HepG2 (cell line): ENCODE measurements at regions not wholly inside any gene's neighbourhood (a gene's known extent, or its start where the extent isn't known, plus 50 kb on each side); places are given as distances from the start of the nearest gene placed in this dataset.

ENCODE experiments used
- ATAC-seq: fragments of 200-7000 bp; cut with Tn5 transposase; 3 replicates; pipeline ENCODE4 v1.9.1; 2020; ENCODE audit warnings: mild to moderate bottlenecking, moderate library complexity
- BruUV-seq: library from RNA; stranded (reverse); fragments of 400-500 nt; replicated peaks from 2 replicates; lab custom pipeline; 2021; lab: Mats Ljungman, UMichigan
- CTCF ChIA-PET: fragments of 300-600 bp; formaldehyde crosslinking; extraction: SDS; loops from one replicate; lab custom pipeline; 2021; ENCODE audit warnings: low total read pairs, inconsistent platforms, low intra/inter-chr PET ratio; lab: Yijun Ruan, JAX
- POLR2A ChIA-PET: fragments of 350-600 bp; sonication (Branson Sonifier 250); formaldehyde crosslinking; loops from one replicate; lab custom pipeline; 2020; ENCODE audit warnings: antibody characterized with exemption, inconsistent platforms; lab: Yijun Ruan, JAX
- DNase-seq: peaks from one replicate; pipeline ENCODE4 v3.0.0-alpha.2; 2015; ENCODE audit warnings: low spot score
- FAIRE-seq: peaks from 3 replicates; lab custom pipeline; 2011; peaks lifted over from hg19 to GRCh38; lab: Jason Lieb, UNC
- H2AFZ ChIP-seq: one replicate; pipeline ENCODE4 v1.6.1; 2011; ENCODE audit warnings: low read length, inconsistent platforms
- H3K27ac ChIP-seq: fragments of 300-600 bp; 3 replicates; pipeline ENCODE4 v1.8.0; 2011; ENCODE audit warnings: mixed run types, mild to moderate bottlenecking, mixed read lengths, low read length, inconsistent platforms; ENCODE audit not compliant: insufficient read depth; ENCODE audit errors: extremely low read length
- H3K27me3 ChIP-seq, 2 experiments: fragments of 200-600 bp in 1 of 2; 2 replicates in 1 of 2; 3 replicates in 1 of 2; pipeline versions ENCODE4 v1.6.0 to v1.8.0; 2011; ENCODE audit warnings: low read length in 2 of 2, mild to moderate bottlenecking in 2 of 2, moderate library complexity in 2 of 2, inconsistent platforms in 1 of 2; ENCODE audit not compliant: insufficient read depth in 2 of 2, control insufficient read depth in 1 of 2
- H3K36me3 ChIP-seq, 2 experiments: fragments of 200-600 bp in 1 of 2; replicated peaks in 1 of 2; 2 replicates in 1 of 2; 3 replicates in 1 of 2; pipeline versions ENCODE4 v1.5.1 to v1.8.0; 2011; ENCODE audit warnings: low read length in 2 of 2, inconsistent platforms in 1 of 2; ENCODE audit not compliant: insufficient read depth in 2 of 2, control insufficient read depth in 1 of 2
- H3K4me1 ChIP-seq: 2 replicates; pipeline ENCODE4 v1.5.1; 2012; ENCODE audit warnings: low read length, inconsistent platforms; ENCODE audit not compliant: insufficient read depth
- H3K4me2 ChIP-seq: 2 replicates; pipeline ENCODE4 v1.6.0; 2011; ENCODE audit warnings: low read depth, low read length, inconsistent platforms
- H3K4me3 ChIP-seq, 3 experiments: fragments of 200-600 bp in 1 of 3; sonication (generic), shearing (Covaris generic) in 1 of 3; replicated peaks in 1 of 3; 2 replicates each; pipeline ENCODE4 v1.5.1; 2011 to 2016; ENCODE audit warnings: low read length in 3 of 3, inconsistent platforms in 2 of 3, low read depth in 2 of 3, mild to moderate bottlenecking in 2 of 3, control low read depth in 1 of 3, mixed read lengths in 1 of 3; ENCODE audit not compliant: insufficient read depth in 1 of 3
- H3K79me2 ChIP-seq: one replicate; pipeline ENCODE4 v1.6.1; 2011; ENCODE audit warnings: low read length, inconsistent platforms; ENCODE audit not compliant: insufficient read depth
- H3K9ac ChIP-seq: 2 replicates; pipeline ENCODE4 v1.6.0; 2011; ENCODE audit warnings: mild to moderate bottlenecking, low read depth, low read length, inconsistent platforms; ENCODE audit not compliant: insufficient read depth
- H3K9me3 ChIP-seq: 2 replicates; pipeline ENCODE4 v1.5.1; 2012; ENCODE audit warnings: mild to moderate bottlenecking, low read length
- H4K20me1 ChIP-seq: 2 replicates; pipeline ENCODE4 v1.6.0; 2011; ENCODE audit warnings: inconsistent platforms, mild to moderate bottlenecking, low read length, moderate library complexity; ENCODE audit not compliant: insufficient read depth
- CAMTA2 ChIP-seq: sonication (generic); formaldehyde crosslinking; IDR thresholded peaks from 2 replicates; pipeline ENCODE4 v1.4.0; 2020; ENCODE audit warnings: mild to moderate bottlenecking, missing genetic modification reagents, borderline replicate concordance
- HIVEP1 ChIP-seq: sonication (generic); formaldehyde crosslinking; IDR thresholded peaks from 2 replicates; pipeline ENCODE4 v1.4.0; 2020; ENCODE audit warnings: mild to moderate bottlenecking, missing genetic modification reagents
- HNF4G ChIP-seq, 2 experiments: sonication (generic) in 1 of 2; formaldehyde crosslinking in 1 of 2; IDR thresholded peaks; 2 replicates each; pipeline versions ENCODE4 v1.4.0 to v1.6.1; 2011 to 2020; ENCODE audit warnings: borderline replicate concordance in 2 of 2, low read depth in 2 of 2, mild to moderate bottlenecking in 2 of 2, low read length in 1 of 2, missing genetic modification reagents in 1 of 2, moderate library complexity in 1 of 2
- IRF2 ChIP-seq: IDR thresholded peaks from 2 replicates; pipeline ENCODE4 v1.6.1; 2018; ENCODE audit warnings: missing genetic modification reagents, missing compliant biosample characterization
- MAFF ChIP-seq: IDR thresholded peaks from 2 replicates; pipeline ENCODE4 v1.6.1; 2011; ENCODE audit warnings: low read depth, low read length, improper control_type of control experiment
- MAFK ChIP-seq, 2 experiments: IDR thresholded peaks in 1 of 2; conservative IDR thresholded peaks in 1 of 2; 2 replicates each; pipeline ENCODE4 v1.6.1; 2011; ENCODE audit warnings: improper control_type of control experiment in 2 of 2, low read length in 2 of 2
- MED8 ChIP-seq: sonication (generic); formaldehyde crosslinking; IDR thresholded peaks from 2 replicates; pipeline ENCODE4 v1.8.1; 2023; ENCODE audit warnings: mild to moderate bottlenecking, missing genetic modification reagents; ENCODE audit not compliant: insufficient replicate concordance
- MLX ChIP-seq: IDR thresholded peaks from 2 replicates; pipeline ENCODE4 v1.6.1; 2016
- TFAP4 ChIP-seq: sonication (generic); IDR thresholded peaks from 2 replicates; pipeline ENCODE4 v1.6.1; 2016; ENCODE audit warnings: low read depth, borderline replicate concordance
- ZBTB25 ChIP-seq: IDR thresholded peaks from 2 replicates; pipeline ENCODE4 v1.6.1; 2018; ENCODE audit warnings: missing genetic modification reagents
- ZNF33A ChIP-seq: sonication (generic); formaldehyde crosslinking; IDR thresholded peaks from 2 replicates; pipeline ENCODE4 v1.5.1; 2020; ENCODE audit warnings: missing genetic modification reagents, mild to moderate bottlenecking, moderate library complexity, borderline replicate concordance
- ZNF468 ChIP-seq: sonication (generic); formaldehyde crosslinking; IDR thresholded peaks from 2 replicates; pipeline ENCODE4 v1.8.0; 2022; ENCODE audit warnings: mild to moderate bottlenecking, moderate library complexity, missing genetic modification reagents
- ZNF496 ChIP-seq: sonication (generic); formaldehyde crosslinking; IDR thresholded peaks from 2 replicates; pipeline ENCODE4 v1.8.1; 2023; ENCODE audit warnings: mild to moderate bottlenecking, moderate library complexity, missing genetic modification reagents; ENCODE audit not compliant: insufficient replicate concordance
- ZNF556 ChIP-seq: sonication (generic); formaldehyde crosslinking; IDR thresholded peaks from 2 replicates; pipeline ENCODE4 v1.4.0; 2020; ENCODE audit warnings: mild to moderate bottlenecking, missing genetic modification reagents, borderline replicate concordance
- ZNF629 ChIP-seq: sonication (generic); formaldehyde crosslinking; conservative IDR thresholded peaks from 2 replicates; pipeline ENCODE4 v1.5.0; 2020; ENCODE audit warnings: missing genetic modification reagents
- ZSCAN29 ChIP-seq: sonication (generic); formaldehyde crosslinking; conservative IDR thresholded peaks from 2 replicates; pipeline ENCODE4 v1.4.0; 2020; ENCODE audit warnings: mild to moderate bottlenecking, missing genetic modification reagents
- WGBS: methylation state at CpG from one replicate; pipeline ENCODE4 v1.1.6; 2017; ENCODE audit warnings: low lambda C conversion rate; 5-methylcytosine and 5-hydroxymethylcytosine counted together
- in situ Hi-C: cut with HindIII; loops from 2 replicates; pipeline ENCODE4 v1.10.0; 2017; ENCODE audit warnings: low pct_unique_long_range_greater_than_20kb; ENCODE audit not compliant: extremely low pct_ligation_motif_present
- intact Hi-C: fragments of 100-400 bp; cut with micrococcal nuclease; formaldehyde crosslinking; loops from one replicate; pipeline ENCODE4 v1.10.0; 2022; ENCODE audit not compliant: unreplicated experiment
- TF ChIP-seq, protein P1 (sequence below): fragments of 450-650 bp; IDR thresholded peaks from 2 replicates; pipeline ENCODE4 v1.6.1; 2017

DNA sequence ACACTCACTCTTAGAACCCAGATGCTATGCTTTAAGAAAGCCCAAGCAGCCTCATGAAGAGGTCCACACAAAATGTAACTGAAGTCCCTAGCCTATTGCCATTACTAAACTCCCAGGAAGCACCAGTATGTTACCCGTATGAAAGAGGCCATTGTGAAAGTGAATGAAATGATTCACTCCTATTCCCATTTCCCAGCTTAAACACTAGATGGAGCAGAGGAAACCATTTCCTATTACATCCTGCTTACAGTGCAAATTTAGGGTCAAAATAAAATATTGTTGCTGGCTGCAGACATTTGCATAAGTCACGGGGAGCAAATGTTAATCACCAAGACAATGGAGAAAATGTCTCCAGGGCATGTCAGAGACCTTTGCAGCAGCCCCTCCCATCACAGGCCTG is 989.7 kb upstream of the CRIM1 start:
- H3K36me3 ChIP-seq, result no peaks in the 10 kb centered on the region
- H3K9me3 ChIP-seq, result peaks cover 35% of the 10 kb centered on the region
- no peak for TF ChIP-seq MED8 (CRISPR knock-in tag)
- no peak for TF ChIP-seq MLX
- no peak for TF ChIP-seq ZNF629
- no peak for TF ChIP-seq IRF2
- TF ChIP-seq MAFK (conservative IDR thresholded peaks at IDR 0.05 in 1 of 2, IDR thresholded peaks at IDR 0.05 in 1 of 2; ENCODE audit: low read length in 2 of 2), result peak; percentile 29 to 34; a peak in 2 of 4 replicates
- TF ChIP-seq ZNF33A (CRISPR knock-in tag), result no peak
- no peak for TF ChIP-seq HIVEP1 (CRISPR knock-in tag)
- 0 out of 2 replicates have a peak, but pooled peaks have one; percentile 2 for TF ChIP-seq MAFF
- no peak for TF ChIP-seq ZNF468 (CRISPR knock-in tag)
- H4K20me1 ChIP-seq, result no peaks in the 10 kb centered on the region
- no peak overlapping the region for H3K9ac ChIP-seq
- no peak overlapping the region for H2AFZ ChIP-seq
- no peaks in the 10 kb centered on the region for H3K79me2 ChIP-seq
- POLR2A ChIA-PET, result no interaction called here
- BruUV-seq, result no TSS peak
- ATAC-seq, result no peak
- H3K27me3 ChIP-seq, result no peaks in the 10 kb centered on the region
- H3K4me2 ChIP-seq, result no peak overlapping the region
- in situ Hi-C loops, result no loop called here
- 6% methylated on average over 2 of the region's 2 CpGs for WGBS
- H3K4me3 ChIP-seq, result no peak overlapping the region
- no peak overlapping the region for H3K27ac ChIP-seq
- no peaks in the 10 kb centered on the region for H3K4me1 ChIP-seq
- FAIRE-seq, result no peak
- no peak for DNase-seq
- intact Hi-C loops, result no loop called here
- CTCF ChIA-PET, result no interaction called here

DNA sequence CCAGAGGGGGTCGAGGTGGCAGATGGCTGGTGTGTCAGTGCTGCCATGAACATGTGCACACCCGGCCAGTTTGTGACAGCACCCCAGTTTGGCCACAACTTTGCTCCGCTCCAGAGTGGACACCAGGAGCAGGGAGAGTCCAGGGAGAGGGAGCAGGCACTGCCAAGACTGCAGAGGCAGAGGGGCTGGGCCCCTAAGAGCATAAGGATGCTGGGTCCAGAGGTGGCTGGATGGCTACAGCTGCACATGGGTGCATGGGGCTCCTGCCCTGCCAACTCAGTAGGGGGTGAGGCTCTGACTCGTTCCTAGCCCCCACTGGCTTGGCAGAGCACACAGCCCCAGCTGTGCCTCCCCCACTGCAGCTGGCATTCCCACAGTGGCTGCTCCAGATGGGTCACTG is 999.2 kb upstream of the CRIM1 start:
- ChIA-PET CTCF (no interaction called here), POLR2A (no interaction called here)
- Histone ChIP-seq H3K9ac (no peak overlapping the region), H3K4me3 (no peak overlapping the region), H3K79me2 (no peaks in the 10 kb centered on the region), H3K27me3 (no peaks in the 10 kb centered on the region; a peak in 1 of 5 replicates), H3K4me2 (no peak overlapping the region), H3K27ac (no peak overlapping the region), H3K36me3 (no peaks in the 10 kb centered on the region), H4K20me1 (no peaks in the 10 kb centered on the region), H3K9me3 (peaks cover 52% of the 10 kb centered on the region), H3K4me1 (no peaks in the 10 kb centered on the region), H2AFZ (no peak overlapping the region)
- intact Hi-C loops (no loop called here), in situ Hi-C loops (no loop called here)
- no peak for DNase-seq
- 14% methylated on average over 1 of the region's 4 CpGs for WGBS
- FAIRE-seq, result no peak
- no peak for ATAC-seq
- no TSS peak for BruUV-seq
- TF ChIP-seq HNF4G (IDR thresholded peaks at IDR 0.05; ENCODE audit: borderline replicate concordance, low read depth, low read length) (no peak), HNF4G (CRISPR knock-in tag; IDR thresholded peaks at IDR 0.05; ENCODE audit: borderline replicate concordance, low read depth) (no peak), ZNF496 (no peak), ZBTB25 (no peak), CAMTA2 (CRISPR knock-in tag) (no peak), TFAP4 (no peak), ZNF556 (no peak), ZSCAN29 (no peak)
- TF ChIP-seq, protein P1, sequence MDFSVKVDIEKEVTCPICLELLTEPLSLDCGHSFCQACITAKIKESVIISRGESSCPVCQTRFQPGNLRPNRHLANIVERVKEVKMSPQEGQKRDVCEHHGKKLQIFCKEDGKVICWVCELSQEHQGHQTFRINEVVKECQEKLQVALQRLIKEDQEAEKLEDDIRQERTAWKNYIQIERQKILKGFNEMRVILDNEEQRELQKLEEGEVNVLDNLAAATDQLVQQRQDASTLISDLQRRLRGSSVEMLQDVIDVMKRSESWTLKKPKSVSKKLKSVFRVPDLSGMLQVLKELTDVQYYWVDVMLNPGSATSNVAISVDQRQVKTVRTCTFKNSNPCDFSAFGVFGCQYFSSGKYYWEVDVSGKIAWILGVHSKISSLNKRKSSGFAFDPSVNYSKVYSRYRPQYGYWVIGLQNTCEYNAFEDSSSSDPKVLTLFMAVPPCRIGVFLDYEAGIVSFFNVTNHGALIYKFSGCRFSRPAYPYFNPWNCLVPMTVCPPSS, result no peak
